ENCODE measurements at regions not wholly inside any gene's neighbourhood (a gene's known extent, or its start where the extent isn't known, plus 50 kb on each side); places are given as distances from the start of the nearest gene placed in this dataset.

DNA sequence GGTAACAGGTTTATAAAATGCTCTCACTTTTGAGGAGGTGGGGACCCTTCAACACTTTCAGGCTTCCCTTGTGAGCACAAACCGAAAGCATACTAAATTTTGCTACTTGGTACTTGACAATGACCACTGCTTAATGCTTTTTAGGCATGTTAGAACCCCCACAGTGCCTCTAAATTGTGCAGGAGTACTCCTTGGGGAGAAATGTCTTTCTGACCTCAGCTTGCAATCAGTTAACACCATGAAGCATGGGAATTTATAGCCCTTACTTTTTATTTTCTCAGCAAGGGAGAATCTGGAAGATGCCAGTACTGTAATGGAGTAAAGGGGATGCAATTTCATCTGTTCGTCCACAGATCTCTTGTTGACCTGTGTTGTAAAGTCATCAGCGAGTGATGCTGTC, 308.9 kb upstream of the TBC1D5 start:
- Histone ChIP-seq H3K27me3 (ENCODE audit: control insufficient read depth, insufficient read depth, low read length) (no peaks in the 10 kb centered on the region), H3K4me3 (ENCODE audit: low read length) (no peak overlapping the region), H3K27ac (ENCODE audit: low read length) (no peak overlapping the region), H3K36me3 (ENCODE audit: control insufficient read depth, insufficient read depth, low read length) (no peaks in the 10 kb centered on the region), H3K4me1 (ENCODE audit: control insufficient read depth, insufficient read depth, low read length) (no peaks in the 10 kb centered on the region), H3K9me3 (replicated peaks; ENCODE audit: control insufficient read depth, low read depth, low read length) (no peaks in the 10 kb centered on the region)
- WGBS (ENCODE audit: insufficient coverage) = 20% methylated on average over 1 of the region's 3 CpGs
- DNase-seq = no peak

DNA sequence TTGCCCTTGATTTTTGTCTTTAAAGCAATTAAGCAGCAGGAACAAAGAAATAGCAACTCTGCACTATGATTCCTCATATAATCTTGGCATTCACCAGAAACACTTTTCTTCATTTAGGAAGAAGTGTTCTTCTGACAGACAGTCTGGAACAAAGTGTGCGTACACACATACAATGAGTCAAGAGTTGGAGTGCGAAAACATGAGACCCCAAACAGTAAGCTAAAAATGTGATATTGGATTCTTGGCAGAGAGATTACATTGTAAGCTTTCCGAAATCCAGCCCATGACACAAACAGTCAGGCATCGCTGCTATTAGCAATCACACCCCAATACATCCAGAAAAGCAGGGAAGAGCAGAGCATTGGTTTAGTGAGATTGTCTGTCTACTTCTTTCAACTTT, 306.7 kb upstream of the TBC1D5 start:
- peak; percentile 4 for DNase-seq
- no peak overlapping the region for H3K4me3 ChIP-seq (ENCODE audit: low read length)
- no peaks in the 10 kb centered on the region for H3K27me3 ChIP-seq (ENCODE audit: control insufficient read depth, insufficient read depth, low read length)
- H3K27ac ChIP-seq (ENCODE audit: low read length) = no peak overlapping the region
- no CpG with 5 or more reads among the region's 4 CpGs for WGBS (ENCODE audit: insufficient coverage)
- H3K9me3 ChIP-seq (replicated peaks; ENCODE audit: control insufficient read depth, low read depth, low read length) = no peaks in the 10 kb centered on the region
- no peaks in the 10 kb centered on the region for H3K4me1 ChIP-seq (ENCODE audit: control insufficient read depth, insufficient read depth, low read length)
- H3K36me3 ChIP-seq (ENCODE audit: control insufficient read depth, insufficient read depth, low read length) = no peaks in the 10 kb centered on the region

DNA sequence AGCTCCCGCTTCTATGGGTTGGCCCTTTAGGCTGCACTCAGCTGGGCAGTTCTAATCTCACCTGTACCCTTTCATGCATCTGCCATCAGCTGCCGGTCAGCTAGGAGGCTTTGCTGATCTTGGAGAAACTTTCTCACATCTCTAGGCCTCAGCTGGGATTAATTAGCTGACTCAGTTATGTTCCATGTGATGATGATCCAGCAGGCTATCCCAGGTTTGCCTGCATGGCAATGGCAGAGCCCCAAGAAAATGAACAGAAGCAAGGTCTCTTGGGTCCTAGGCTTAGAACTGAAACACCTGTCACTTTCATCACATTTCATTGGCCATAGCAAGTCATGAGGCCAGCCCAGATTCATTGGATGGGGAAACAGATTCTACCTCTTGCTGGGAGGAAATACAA, 304.6 kb upstream of the TBC1D5 start:
- H3K4me3 ChIP-seq (ENCODE audit: low read length) = no peak overlapping the region
- no peak overlapping the region for H3K27ac ChIP-seq (ENCODE audit: low read length)
- H3K36me3 ChIP-seq (ENCODE audit: control insufficient read depth, insufficient read depth, low read length) = no peaks in the 10 kb centered on the region
- DNase-seq = no peak
- WGBS (ENCODE audit: insufficient coverage) = no CpG with 5 or more reads among the region's 2 CpGs
- no peaks in the 10 kb centered on the region for H3K27me3 ChIP-seq (ENCODE audit: control insufficient read depth, insufficient read depth, low read length)
- no peaks in the 10 kb centered on the region for H3K4me1 ChIP-seq (ENCODE audit: control insufficient read depth, insufficient read depth, low read length)
- no peaks in the 10 kb centered on the region for H3K9me3 ChIP-seq (replicated peaks; ENCODE audit: control insufficient read depth, low read depth, low read length)

DNA sequence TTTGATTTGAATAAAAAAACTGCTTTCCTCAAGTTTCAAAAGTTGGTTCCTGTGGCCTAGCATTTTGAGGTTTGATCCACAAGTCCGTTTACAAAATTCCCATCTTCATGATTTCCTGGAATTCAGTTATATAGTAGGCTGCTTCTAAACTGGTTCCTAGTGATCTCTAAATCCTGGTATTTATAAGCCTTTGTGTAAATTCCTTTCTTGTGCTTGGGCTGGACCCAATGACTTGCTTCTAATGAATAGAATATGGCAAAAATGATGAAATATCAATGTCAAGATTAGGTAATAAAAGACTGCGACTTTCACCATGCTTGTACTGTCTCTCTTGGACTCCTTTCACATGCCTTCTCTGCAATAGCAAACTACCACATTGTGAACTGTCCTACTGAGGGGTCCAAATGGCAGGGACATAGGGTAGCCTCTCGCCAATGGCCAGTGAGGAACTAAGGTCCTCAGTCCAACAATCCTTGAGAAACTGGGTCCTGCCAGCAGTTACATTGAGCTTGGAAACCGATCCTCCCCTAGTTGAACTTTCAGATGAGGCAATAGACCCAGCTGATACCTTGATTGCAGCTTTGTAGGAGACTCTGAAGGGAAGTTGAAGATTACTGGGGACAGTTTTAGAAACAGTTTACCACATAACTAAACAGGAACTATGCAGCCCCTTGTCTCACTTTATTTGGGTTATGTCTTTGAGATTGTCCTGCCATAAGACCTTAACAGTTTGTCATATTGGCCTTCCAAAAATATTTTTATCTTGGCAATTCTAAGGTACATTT, 303.9 kb upstream of the TBC1D5 start:
- H3K4me3 ChIP-seq (ENCODE audit: low read length) = no peak overlapping the region
- H3K27me3 ChIP-seq (ENCODE audit: control insufficient read depth, insufficient read depth, low read length) = no peaks in the 10 kb centered on the region
- no peak for DNase-seq
- H3K4me1 ChIP-seq (ENCODE audit: control insufficient read depth, insufficient read depth, low read length) = no peaks in the 10 kb centered on the region
- 83% methylated on average over 1 of the region's 4 CpGs for WGBS (ENCODE audit: insufficient coverage)
- H3K9me3 ChIP-seq (replicated peaks; ENCODE audit: control insufficient read depth, low read depth, low read length) = no peaks in the 10 kb centered on the region
- no peak overlapping the region for H3K27ac ChIP-seq (ENCODE audit: low read length)
- no peaks in the 10 kb centered on the region for H3K36me3 ChIP-seq (ENCODE audit: control insufficient read depth, insufficient read depth, low read length)

DNA sequence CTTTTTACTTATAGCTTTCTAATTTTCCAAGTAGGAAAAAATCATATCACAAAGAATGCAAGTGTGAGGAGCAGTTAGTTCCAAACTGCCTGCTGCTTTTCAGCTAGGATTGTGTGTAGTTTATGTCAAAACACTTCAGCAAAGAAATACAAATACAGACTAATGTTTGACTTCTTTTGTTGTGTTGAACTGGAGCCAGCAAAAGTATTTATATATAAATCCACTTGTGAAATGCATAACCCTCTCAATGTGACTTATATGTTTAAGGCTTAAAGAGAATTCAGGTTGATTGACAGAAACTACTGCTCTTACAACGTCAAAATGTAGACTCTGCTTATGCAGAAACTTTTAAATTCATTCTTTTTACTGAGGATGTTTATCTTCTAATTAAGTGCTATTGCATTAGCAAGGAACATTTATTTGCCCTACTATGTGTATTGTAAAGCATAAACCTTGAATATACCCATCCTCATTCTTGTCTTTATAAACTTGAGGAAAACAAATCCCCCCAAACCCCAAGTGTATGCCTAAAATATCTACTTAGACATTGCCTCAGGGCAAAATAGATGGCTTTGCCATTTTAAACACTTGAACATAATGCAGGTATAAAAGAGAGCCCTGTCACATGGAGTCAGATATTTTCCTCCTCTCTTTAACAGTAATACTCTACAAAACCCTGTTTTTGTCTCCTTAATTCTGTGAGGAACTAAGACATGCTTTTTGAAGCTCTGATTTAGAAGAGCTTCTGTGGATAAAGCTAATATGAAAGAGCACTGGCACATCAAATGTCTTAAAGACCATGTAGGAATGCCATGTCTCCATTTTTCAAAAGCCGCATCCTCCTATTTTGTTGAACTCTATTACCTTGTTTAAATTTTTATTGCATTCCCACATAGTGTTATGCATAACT, 302.8 kb upstream of the TBC1D5 start:
- H3K27ac ChIP-seq (ENCODE audit: low read length) = no peak overlapping the region
- no peaks in the 10 kb centered on the region for H3K9me3 ChIP-seq (replicated peaks; ENCODE audit: control insufficient read depth, low read depth, low read length)
- no peaks in the 10 kb centered on the region for H3K27me3 ChIP-seq (ENCODE audit: control insufficient read depth, insufficient read depth, low read length)
- no peak overlapping the region for H3K4me3 ChIP-seq (ENCODE audit: low read length)
- no peaks in the 10 kb centered on the region for H3K4me1 ChIP-seq (ENCODE audit: control insufficient read depth, insufficient read depth, low read length)
- WGBS (ENCODE audit: insufficient coverage) = no CpG with 5 or more reads among the region's 2 CpGs
- DNase-seq = no peak
- no peaks in the 10 kb centered on the region for H3K36me3 ChIP-seq (ENCODE audit: control insufficient read depth, insufficient read depth, low read length)

DNA sequence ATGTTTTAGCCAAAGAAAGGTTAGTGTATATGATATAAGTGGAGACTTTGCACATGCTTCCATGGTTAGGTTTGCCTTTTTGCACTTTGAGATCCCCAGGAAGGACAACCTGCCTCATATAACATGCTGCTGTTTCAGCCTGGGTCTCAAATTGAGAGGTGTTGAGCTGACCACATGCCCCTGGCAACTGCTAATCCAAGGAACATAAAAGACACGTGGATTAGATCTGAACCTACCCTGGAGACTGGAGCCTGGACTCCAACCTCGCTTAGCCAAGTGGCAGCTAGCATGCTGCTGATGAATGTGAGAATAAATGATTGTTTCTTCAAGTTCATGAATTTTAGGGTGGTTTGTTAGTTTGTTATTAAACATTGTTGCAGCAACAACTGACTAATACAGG, 301.8 kb upstream of the TBC1D5 start:
- Histone ChIP-seq H3K27me3 (ENCODE audit: control insufficient read depth, insufficient read depth, low read length) (no peaks in the 10 kb centered on the region), H3K4me1 (ENCODE audit: control insufficient read depth, insufficient read depth, low read length) (no peaks in the 10 kb centered on the region), H3K36me3 (ENCODE audit: control insufficient read depth, insufficient read depth, low read length) (no peaks in the 10 kb centered on the region), H3K4me3 (ENCODE audit: low read length) (no peak overlapping the region), H3K9me3 (replicated peaks; ENCODE audit: control insufficient read depth, low read depth, low read length) (no peaks in the 10 kb centered on the region), H3K27ac (ENCODE audit: low read length) (no peak overlapping the region)
- no peak for DNase-seq
- no CpG with 5 or more reads among the region's 2 CpGs for WGBS (ENCODE audit: insufficient coverage)

DNA sequence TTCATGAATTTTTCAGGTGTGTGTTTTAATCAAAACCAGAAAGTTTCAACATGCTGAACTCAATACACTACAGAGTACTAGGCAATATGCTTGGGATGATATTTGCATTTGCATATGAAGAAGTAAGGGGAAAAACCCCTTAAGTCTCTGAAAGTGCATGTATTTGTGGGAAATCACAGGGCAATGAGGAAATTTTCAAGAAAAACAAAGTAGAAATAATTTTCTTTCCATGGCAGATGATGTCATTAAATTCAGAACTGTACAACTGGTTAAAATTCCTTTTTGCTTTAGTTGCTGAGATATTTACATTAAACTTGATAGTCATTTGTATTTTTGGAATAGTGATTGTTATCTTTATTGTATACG, 294.0 kb upstream of the TBC1D5 start:
- no peak overlapping the region for H3K27ac ChIP-seq (ENCODE audit: low read length)

DNA sequence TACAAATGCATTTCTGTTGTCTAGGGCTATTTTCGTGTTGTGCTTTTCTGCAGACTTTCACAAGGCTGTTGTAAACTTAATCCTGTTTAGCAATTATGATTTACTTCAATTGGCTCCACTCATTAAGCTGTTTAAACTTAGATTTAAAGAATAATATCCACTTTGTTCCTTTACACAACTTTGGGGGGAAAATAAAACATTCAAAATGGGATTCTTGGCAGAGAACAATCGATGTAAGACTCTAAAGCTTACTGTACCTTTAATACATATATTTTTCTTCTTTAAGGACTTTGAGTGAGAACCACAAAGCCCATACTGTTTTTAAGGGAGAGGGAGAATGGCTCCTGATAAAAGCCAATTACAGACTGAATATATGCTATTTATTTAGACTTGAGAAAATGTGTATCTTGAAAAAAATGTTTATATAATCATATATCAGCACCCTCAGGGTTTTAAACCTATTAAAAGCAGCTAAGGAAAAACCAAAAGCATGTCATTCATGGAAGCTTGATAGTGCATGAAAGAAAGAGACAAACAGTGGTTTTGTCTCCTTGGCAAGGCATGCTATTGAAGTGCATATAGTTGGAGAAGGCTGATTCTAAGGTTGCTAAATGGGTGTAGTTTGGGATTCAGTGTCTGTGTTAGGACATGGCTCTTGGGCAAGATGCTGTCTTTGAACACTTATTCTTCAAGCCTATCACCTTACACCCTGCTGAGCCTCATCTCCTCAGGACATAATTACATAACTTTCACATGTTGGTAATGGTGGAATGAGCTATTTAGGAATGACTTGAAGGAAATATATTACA, 293.4 kb upstream of the TBC1D5 start:
- no CpG with 5 or more reads among the region's 2 CpGs for WGBS (ENCODE audit: insufficient coverage)
- DNase-seq = no peak
- no peaks in the 10 kb centered on the region for H3K27me3 ChIP-seq (ENCODE audit: control insufficient read depth, insufficient read depth, low read length)
- H3K36me3 ChIP-seq (ENCODE audit: control insufficient read depth, insufficient read depth, low read length) = no peaks in the 10 kb centered on the region
- H3K4me3 ChIP-seq (ENCODE audit: low read length) = no peak overlapping the region
- no peak overlapping the region for H3K27ac ChIP-seq (ENCODE audit: low read length)
- no peaks in the 10 kb centered on the region for H3K4me1 ChIP-seq (ENCODE audit: control insufficient read depth, insufficient read depth, low read length)
- H3K9me3 ChIP-seq (replicated peaks; ENCODE audit: control insufficient read depth, low read depth, low read length) = no peaks in the 10 kb centered on the region

More for the DNA sequence above, 294.0 kb upstream of the TBC1D5 start:
- no peaks in the 10 kb centered on the region for H3K36me3 ChIP-seq (ENCODE audit: control insufficient read depth, insufficient read depth, low read length)
- no peaks in the 10 kb centered on the region for H3K27me3 ChIP-seq (ENCODE audit: control insufficient read depth, insufficient read depth, low read length)
- H3K9me3 ChIP-seq (replicated peaks; ENCODE audit: control insufficient read depth, low read depth, low read length) = no peaks in the 10 kb centered on the region
- no peaks in the 10 kb centered on the region for H3K4me1 ChIP-seq (ENCODE audit: control insufficient read depth, insufficient read depth, low read length)
- DNase-seq = no peak
- WGBS (ENCODE audit: insufficient coverage) = no CpG with 5 or more reads among the region's 1 CpG
- no peak overlapping the region for H3K4me3 ChIP-seq (ENCODE audit: low read length)

DNA sequence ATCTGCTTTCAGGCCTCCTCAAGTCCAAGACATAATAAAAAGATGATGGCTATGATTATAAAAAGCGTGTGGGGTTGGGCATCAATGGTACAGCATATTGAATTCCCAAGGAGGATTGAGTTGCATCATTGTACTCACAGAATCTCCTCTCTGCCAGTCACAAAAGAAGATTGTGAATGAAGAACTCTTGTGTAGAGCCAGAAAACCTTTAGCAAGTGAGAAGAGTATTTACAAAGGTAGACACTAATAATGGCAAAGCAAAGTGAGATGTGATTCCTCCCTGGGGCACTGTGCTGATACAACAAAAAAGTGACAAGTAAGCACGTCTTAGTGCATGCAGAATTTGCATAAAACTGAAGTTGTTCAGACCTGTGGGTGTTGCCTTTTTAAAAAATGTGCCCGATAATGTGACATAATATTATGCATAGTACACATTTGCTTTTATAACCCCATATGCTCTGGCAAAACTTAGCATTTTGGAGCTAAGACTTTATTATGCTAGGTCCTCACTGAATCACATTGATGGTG, 291.2 kb upstream of the TBC1D5 start:
- Histone ChIP-seq H3K9me3 (replicated peaks; ENCODE audit: control insufficient read depth, low read depth, low read length) (no peaks in the 10 kb centered on the region), H3K27ac (ENCODE audit: low read length) (no peak overlapping the region), H3K4me3 (ENCODE audit: low read length) (no peak overlapping the region), H3K27me3 (ENCODE audit: control insufficient read depth, insufficient read depth, low read length) (no peaks in the 10 kb centered on the region), H3K36me3 (ENCODE audit: control insufficient read depth, insufficient read depth, low read length) (no peaks in the 10 kb centered on the region), H3K4me1 (ENCODE audit: control insufficient read depth, insufficient read depth, low read length) (no peaks in the 10 kb centered on the region)
- no CpG with 5 or more reads among the region's 3 CpGs for WGBS (ENCODE audit: insufficient coverage)
- no peak for DNase-seq

Measured in muscle of leg (tissue), 3 donors.